ENCODE measurements at regions not wholly inside any gene's neighbourhood (a gene's known extent, or its start where the extent isn't known, plus 50 kb on each side); places are given as distances from the start of the nearest gene placed in this dataset.

DNA sequence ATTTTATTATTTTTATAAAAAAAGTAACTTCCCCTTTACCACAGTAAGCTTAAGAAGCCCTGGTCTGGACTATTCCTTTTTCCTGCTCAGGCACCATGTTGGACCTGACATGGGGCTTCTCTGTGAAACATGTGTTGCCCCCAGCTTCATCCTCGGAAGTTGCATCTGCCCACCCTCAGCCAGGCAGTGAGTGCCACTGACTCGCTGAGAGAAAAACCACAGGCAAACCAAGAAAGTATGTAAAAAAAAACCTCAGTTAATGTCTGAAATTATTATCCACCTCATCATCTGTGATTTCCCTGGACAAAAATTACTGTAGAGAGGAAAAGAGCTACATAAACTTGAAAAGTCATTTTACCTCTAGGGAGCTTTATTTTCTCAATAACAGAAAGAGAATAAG lies 109.9 kb upstream of the MCHR2 start:
- H3K27ac ChIP-seq: no peak overlapping the region
- TF ChIP-seq, protein P1, sequence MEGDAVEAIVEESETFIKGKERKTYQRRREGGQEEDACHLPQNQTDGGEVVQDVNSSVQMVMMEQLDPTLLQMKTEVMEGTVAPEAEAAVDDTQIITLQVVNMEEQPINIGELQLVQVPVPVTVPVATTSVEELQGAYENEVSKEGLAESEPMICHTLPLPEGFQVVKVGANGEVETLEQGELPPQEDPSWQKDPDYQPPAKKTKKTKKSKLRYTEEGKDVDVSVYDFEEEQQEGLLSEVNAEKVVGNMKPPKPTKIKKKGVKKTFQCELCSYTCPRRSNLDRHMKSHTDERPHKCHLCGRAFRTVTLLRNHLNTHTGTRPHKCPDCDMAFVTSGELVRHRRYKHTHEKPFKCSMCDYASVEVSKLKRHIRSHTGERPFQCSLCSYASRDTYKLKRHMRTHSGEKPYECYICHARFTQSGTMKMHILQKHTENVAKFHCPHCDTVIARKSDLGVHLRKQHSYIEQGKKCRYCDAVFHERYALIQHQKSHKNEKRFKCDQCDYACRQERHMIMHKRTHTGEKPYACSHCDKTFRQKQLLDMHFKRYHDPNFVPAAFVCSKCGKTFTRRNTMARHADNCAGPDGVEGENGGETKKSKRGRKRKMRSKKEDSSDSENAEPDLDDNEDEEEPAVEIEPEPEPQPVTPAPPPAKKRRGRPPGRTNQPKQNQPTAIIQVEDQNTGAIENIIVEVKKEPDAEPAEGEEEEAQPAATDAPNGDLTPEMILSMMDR (conservative IDR thresholded peaks at IDR 0.05): no peak

DNA sequence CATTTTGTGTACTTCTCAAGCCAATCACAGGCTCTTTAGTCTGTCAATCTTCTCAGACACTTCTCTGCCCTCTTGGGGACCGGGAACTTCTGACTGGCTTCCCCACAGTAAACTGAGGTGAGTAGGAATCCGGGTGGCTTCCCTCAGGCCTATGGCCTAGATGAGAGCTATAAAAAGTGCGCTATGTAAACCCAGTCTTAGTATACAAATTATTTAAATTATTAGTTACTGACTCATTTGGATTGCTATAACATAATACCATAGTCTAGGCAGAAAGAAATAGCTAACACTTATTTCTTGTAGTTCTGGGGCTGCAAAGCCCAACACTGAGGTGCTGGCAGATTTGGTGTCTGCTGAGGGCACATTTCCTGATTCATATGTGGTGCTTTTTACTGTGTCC lies 109.2 kb upstream of the MCHR2 start:
- H3K27ac ChIP-seq: no peak overlapping the region
- TF ChIP-seq, protein P1 (conservative IDR thresholded peaks at IDR 0.05): no peak

DNA sequence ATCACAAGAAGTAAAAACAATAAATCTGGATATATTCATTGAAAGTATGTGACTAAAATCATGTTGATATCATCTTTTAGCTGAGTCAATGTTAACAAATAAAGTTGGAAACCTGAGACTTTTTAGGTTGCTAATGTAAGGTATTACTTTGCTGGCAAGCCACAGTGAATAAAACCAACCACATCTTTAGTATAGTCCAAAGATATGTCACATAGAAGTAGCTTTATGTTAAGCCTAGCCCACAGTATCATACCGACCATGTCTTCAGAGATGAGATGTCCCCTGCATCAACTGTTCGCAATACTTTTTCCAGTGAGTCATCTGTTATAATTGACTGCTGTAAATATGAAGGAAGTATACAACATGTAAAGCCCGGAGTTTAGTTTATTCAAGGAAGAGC lies 107.6 kb upstream of the MCHR2 start:
- no peak overlapping the region for H3K27ac ChIP-seq
- TF ChIP-seq, protein P1 (conservative IDR thresholded peaks at IDR 0.05): no peak

DNA sequence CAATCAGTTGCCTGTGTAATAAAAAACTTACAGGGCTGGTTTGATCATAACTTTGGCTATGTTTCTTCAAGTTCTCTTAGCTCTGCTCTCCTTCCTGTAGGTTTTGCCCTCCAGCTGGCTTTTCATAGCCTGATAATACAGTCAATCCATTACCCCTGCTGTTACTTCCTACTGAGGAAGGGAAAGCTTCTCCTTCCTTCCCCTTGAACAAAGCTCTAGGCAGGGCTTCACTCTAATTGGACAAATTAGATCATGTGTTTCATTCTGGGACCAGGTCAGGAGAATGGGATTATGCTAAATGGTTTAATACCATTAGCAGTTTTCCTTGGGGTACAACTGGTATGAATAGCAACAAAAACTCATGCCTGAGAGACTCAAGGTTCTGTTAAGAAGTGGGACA lies 106.8 kb upstream of the MCHR2 start:
- no peak overlapping the region for H3K27ac ChIP-seq
- TF ChIP-seq, protein P1 (conservative IDR thresholded peaks at IDR 0.05): no peak

DNA sequence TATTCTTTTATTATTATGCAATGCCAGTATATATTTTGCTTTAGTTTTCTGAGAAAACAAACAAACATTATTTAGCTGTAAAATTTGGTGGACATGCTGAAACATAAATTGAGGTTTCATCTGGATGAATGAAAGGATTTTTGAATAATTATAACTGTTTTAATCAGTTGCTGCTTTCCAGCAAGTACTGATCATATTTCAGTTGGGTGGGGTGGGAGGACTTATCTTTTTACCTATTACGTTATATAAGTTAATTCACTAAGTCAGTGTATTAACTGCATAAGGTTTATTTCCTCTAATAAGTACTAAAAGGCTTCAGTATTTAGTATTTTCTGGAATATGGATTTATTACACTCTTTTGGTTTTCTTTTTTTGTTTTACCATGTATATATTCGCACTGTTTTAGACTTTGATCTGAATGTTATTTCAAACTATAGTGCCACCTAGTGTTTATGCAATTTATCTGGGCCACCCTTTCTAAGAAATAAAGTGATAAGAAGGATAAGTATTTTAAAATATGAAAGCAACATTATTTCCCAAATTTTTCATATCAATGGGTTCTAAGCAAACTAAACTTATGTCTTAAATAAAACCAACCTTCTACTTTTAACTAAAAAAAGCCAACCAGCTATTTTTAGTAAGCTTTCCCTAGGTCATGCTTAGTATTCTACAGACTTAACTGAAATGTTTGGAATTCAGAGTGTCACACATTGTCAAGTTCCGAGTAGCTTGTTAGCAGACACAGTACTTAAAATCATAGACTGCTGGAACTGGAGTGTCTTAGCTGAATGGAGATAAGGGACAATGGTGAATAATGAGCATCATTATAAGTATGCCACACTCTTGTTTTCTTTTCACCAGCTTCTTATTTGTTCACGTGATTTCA lies 105.4 kb upstream of the MCHR2 start:
- no peak overlapping the region for H3K27ac ChIP-seq
- TF ChIP-seq, protein P1 (conservative IDR thresholded peaks at IDR 0.05): peak; percentile 73

DNA sequence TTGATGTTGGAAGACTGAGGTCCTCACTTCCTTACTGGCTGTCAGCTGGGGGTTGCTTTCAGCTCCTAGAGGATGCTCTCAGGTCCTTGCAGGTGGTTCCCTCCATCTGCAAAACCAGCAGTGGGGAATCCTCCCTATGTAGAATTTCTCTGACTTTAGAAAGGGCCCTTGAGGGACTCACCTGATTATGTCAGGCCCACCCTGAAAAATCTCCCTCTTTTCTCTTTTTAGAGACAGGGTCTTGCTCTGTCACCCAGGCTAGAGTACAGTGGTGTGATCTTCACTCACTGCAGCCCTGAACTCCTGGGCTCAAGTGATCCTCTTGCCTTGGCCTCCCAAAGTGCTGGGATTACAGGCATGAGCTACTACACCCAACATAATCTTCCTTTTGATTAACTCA lies 102.9 kb upstream of the MCHR2 start:
- no peak overlapping the region for H3K27ac ChIP-seq
- TF ChIP-seq, protein P1 (conservative IDR thresholded peaks at IDR 0.05): no peak

DNA sequence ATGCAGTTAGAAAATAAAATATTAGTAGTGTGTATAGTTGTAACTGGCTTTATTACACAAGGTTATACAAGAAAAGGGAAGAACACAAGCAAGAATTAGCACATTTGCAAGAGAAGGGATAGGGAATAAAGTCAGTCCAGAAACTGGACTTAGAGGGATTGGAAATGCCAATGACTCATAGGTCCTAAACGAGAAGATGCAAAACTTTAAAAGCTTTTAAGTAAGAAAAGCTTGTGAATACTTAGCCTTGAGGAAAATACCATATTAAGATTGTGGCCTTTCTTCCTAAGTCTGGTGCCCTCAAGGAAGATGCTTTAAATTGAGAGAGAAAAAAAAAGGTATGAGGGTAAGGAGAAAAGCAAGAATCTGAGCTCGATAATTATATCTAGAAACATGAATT lies 102.3 kb upstream of the MCHR2 start:
- no peak overlapping the region for H3K27ac ChIP-seq
- TF ChIP-seq, protein P1 (conservative IDR thresholded peaks at IDR 0.05): no peak

Data from VCaP (cell line).